H1 (cell line): ENCODE measurements at regions not wholly inside any gene's neighbourhood (a gene's known extent, or its start where the extent isn't known, plus 50 kb on each side); places are given as distances from the start of the nearest gene placed in this dataset.

Source experiments
- CTCF ChIA-PET: fragments of 300-600 bp; sonication (Branson Sonifier 250); formaldehyde crosslinking; loops from one replicate; lab custom pipeline; 2021; ENCODE audit not compliant: partially characterized antibody; lab: Charles Lee
- POLR2A ChIA-PET: fragments of 300-600 bp; sonication (Branson Sonifier 250); formaldehyde crosslinking; loops from one replicate; lab custom pipeline; 2021; ENCODE audit warnings: inconsistent platforms; ENCODE audit not compliant: partially characterized antibody; lab: Charles Lee
- DNase-seq, 2 experiments: peaks; one replicate each; pipeline versions ENCODE4 v3.0.0 to v3.0.0-alpha.2; 2010 to 2022; ENCODE audit warnings: low spot score in 2 of 2, low read depth in 1 of 2, mixed read lengths in 1 of 2
- FAIRE-seq: peaks from 2 replicates; lab custom pipeline; 2011; peaks lifted over from hg19 to GRCh38; lab: Jason Lieb, UNC
- H2AFZ ChIP-seq: 2 replicates; pipeline ENCODE4 v1.8.1; 2012; ENCODE audit warnings: low read length, inconsistent platforms
- H2AK5ac ChIP-seq: 2 replicates; pipeline ENCODE4 v1.6.1; 2013; ENCODE audit warnings: low read depth, low read length
- H2BK120ac ChIP-seq: replicated peaks from 2 replicates; pipeline ENCODE3; 2013; ENCODE audit warnings: low read depth, low read length, inconsistent platforms
- H2BK12ac ChIP-seq: 2 replicates; pipeline ENCODE4 v1.6.1; 2013; ENCODE audit warnings: low read depth, low read length
- H2BK15ac ChIP-seq: 2 replicates; pipeline ENCODE4 v1.6.1; 2013; ENCODE audit warnings: low read length
- H2BK20ac ChIP-seq: 2 replicates; pipeline ENCODE4 v1.6.1; 2013; ENCODE audit warnings: low read length
- H2BK5ac ChIP-seq: 2 replicates; pipeline ENCODE4 v1.6.1; 2013; ENCODE audit warnings: low read depth, low read length
- H3K14ac ChIP-seq: 2 replicates; pipeline ENCODE4 v1.6.1; 2013; ENCODE audit warnings: inconsistent platforms; ENCODE audit not compliant: insufficient read length
- H3K18ac ChIP-seq: 2 replicates; pipeline ENCODE4 v1.6.1; 2013; ENCODE audit warnings: low read length; ENCODE audit errors: extremely low read depth
- H3K23ac ChIP-seq: 2 replicates; pipeline ENCODE4 v1.6.1; 2013; ENCODE audit warnings: inconsistent platforms; ENCODE audit not compliant: insufficient read length
- H3K23me2 ChIP-seq: 2 replicates; pipeline ENCODE4 v1.6.1; 2013; ENCODE audit warnings: low read depth, low read length
- H3K27ac ChIP-seq: 2 replicates; pipeline ENCODE4 v1.6.1; 2011; ENCODE audit warnings: low read depth, low read length, inconsistent platforms
- H3K27me3 ChIP-seq, 4 experiments: replicated peaks in 1 of 4; 1 replicate in 1 of 4; 2 replicates in 3 of 4; pipeline versions ENCODE4 v1.6.1 to v1.8.1; 2011 to 2013; ENCODE audit warnings: low read length in 3 of 4, mild to moderate bottlenecking in 3 of 4, inconsistent platforms in 2 of 4, mixed read lengths in 2 of 4, moderate library complexity in 1 of 4; ENCODE audit not compliant: control insufficient read depth in 3 of 4, insufficient read depth in 3 of 4; ENCODE audit errors: extremely low read depth in 1 of 4
- H3K36me3 ChIP-seq, 4 experiments: 2 replicates each; pipeline versions ENCODE4 v1.6.1 to v1.8.1; 2011 to 2013; ENCODE audit warnings: mild to moderate bottlenecking in 4 of 4, low read length in 3 of 4, moderate library complexity in 2 of 4, control low read depth in 1 of 4, inconsistent platforms in 1 of 4; ENCODE audit not compliant: insufficient read depth in 4 of 4, control insufficient read depth in 2 of 4
- H3K4ac ChIP-seq: replicated peaks from 2 replicates; pipeline ENCODE3; 2013; ENCODE audit warnings: low read length, low read depth, mixed read lengths, inconsistent platforms; ENCODE audit not compliant: insufficient read length
- H3K4me1 ChIP-seq, 4 experiments: replicated peaks in 1 of 4; 1 replicate in 1 of 4; 2 replicates in 3 of 4; pipeline versions ENCODE4 v1.6.1 to v1.8.1; 2011 to 2013; ENCODE audit warnings: low read length in 3 of 4, inconsistent platforms in 2 of 4, mixed read lengths in 1 of 4; ENCODE audit not compliant: insufficient read depth in 4 of 4, control insufficient read depth in 3 of 4
- H3K4me2 ChIP-seq, 2 experiments: 2 replicates each; pipeline versions ENCODE4 v1.6.1 to v1.8.1; 2011 to 2013; ENCODE audit warnings: low read depth in 2 of 2, low read length in 2 of 2, control low read depth in 1 of 2, inconsistent platforms in 1 of 2, mild to moderate bottlenecking in 1 of 2; ENCODE audit not compliant: insufficient read depth in 1 of 2
- H3K4me3 ChIP-seq, 4 experiments: fragments of 200-600, 300-600 bp in 1 of 4; sonication (generic), shearing (Covaris generic), sonication (Bioruptor Twin) in 1 of 4; 2 replicates each; pipeline versions ENCODE4 v1.5.1 to v1.8.1; 2011 to 2016; ENCODE audit warnings: low read length in 4 of 4, low read depth in 3 of 4, control low read depth in 2 of 4, inconsistent platforms in 2 of 4, mild to moderate bottlenecking in 2 of 4, mixed read lengths in 1 of 4, moderate library complexity in 1 of 4; ENCODE audit not compliant: insufficient read depth in 2 of 4; ENCODE audit errors: extremely low read depth in 1 of 4
- H3K56ac ChIP-seq: replicated peaks from 2 replicates; pipeline ENCODE3; 2013; ENCODE audit warnings: low read depth, mild to moderate bottlenecking, mixed read lengths, low read length, inconsistent platforms; ENCODE audit not compliant: insufficient read length
- H3K79me1 ChIP-seq: 2 replicates; pipeline ENCODE4 v1.6.1; 2013; ENCODE audit warnings: low read depth, low read length, control low read depth
- H3K79me2 ChIP-seq, 2 experiments: 2 replicates each; pipeline versions ENCODE4 v1.6.1 to v1.8.1; 2012 to 2013; ENCODE audit warnings: low read length in 2 of 2, mild to moderate bottlenecking in 2 of 2, inconsistent platforms in 1 of 2; ENCODE audit not compliant: insufficient read depth in 2 of 2, control insufficient read depth in 1 of 2
- H3K9ac ChIP-seq, 4 experiments: replicated peaks in 1 of 4; 1 replicate in 1 of 4; 2 replicates in 3 of 4; pipeline versions ENCODE4 v1.6.1 to v1.8.1; 2011 to 2013; ENCODE audit warnings: low read depth in 3 of 4, low read length in 3 of 4, control low read depth in 2 of 4, mild to moderate bottlenecking in 2 of 4, moderate library complexity in 2 of 4, inconsistent platforms in 1 of 4; ENCODE audit errors: extremely low read depth in 1 of 4
- H3K9me3 ChIP-seq, 2 experiments: 2 replicates each; pipeline versions ENCODE4 v1.6.1 to v1.8.1; 2012 to 2013; ENCODE audit warnings: mild to moderate bottlenecking in 2 of 2, moderate library complexity in 2 of 2, control low read depth in 1 of 2, inconsistent platforms in 1 of 2, low read depth in 1 of 2, low read length in 1 of 2, mixed read lengths in 1 of 2; ENCODE audit not compliant: insufficient read depth in 2 of 2
- H4K20me1 ChIP-seq, 2 experiments: replicated peaks in 1 of 2; 2 replicates each; pipeline versions ENCODE3 to v1.8.1; 2011 to 2013; ENCODE audit warnings: inconsistent platforms in 2 of 2, low read length in 2 of 2, mild to moderate bottlenecking in 1 of 2; ENCODE audit not compliant: insufficient read depth in 2 of 2, control insufficient read depth in 1 of 2
- H4K5ac ChIP-seq: 2 replicates; pipeline ENCODE4 v1.6.1; 2013; ENCODE audit warnings: low read length, low read depth, mixed read lengths, inconsistent platforms; ENCODE audit not compliant: insufficient read length
- H4K8ac ChIP-seq: 2 replicates; pipeline ENCODE4 v1.8.0; 2013; ENCODE audit warnings: mild to moderate bottlenecking, moderate library complexity, low read length, inconsistent platforms; ENCODE audit not compliant: insufficient read depth; ENCODE audit errors: extremely low read depth
- H4K91ac ChIP-seq: replicated peaks from 2 replicates; pipeline ENCODE3; 2013; ENCODE audit warnings: low read length, mixed read lengths, inconsistent platforms; ENCODE audit not compliant: insufficient read length
- CHD2 ChIP-seq: IDR thresholded peaks from 2 replicates; pipeline ENCODE4 v1.6.1; 2012; ENCODE audit warnings: low read length, improper control_type of control experiment
- CREB1 ChIP-seq: IDR thresholded peaks from 2 replicates; pipeline ENCODE4 v1.6.1; 2012; ENCODE audit warnings: inconsistent platforms
- GTF2F1 ChIP-seq: IDR thresholded peaks from 2 replicates; pipeline ENCODE4 v1.6.1; 2012; ENCODE audit warnings: low read depth, low read length, improper control_type of control experiment, borderline replicate concordance
- JUN ChIP-seq: IDR thresholded peaks from 2 replicates; pipeline ENCODE4 v1.6.1; 2011; ENCODE audit warnings: low read depth, mild to moderate bottlenecking, improper control_type of control experiment, low read length
- KDM5A ChIP-seq: fragments of 200-600 bp; IDR thresholded peaks from 2 replicates; pipeline ENCODE4 v1.7.1; 2012; ENCODE audit warnings: mild to moderate bottlenecking, low read length, inconsistent platforms, mixed read lengths
- NANOG ChIP-seq: IDR thresholded peaks from 2 replicates; pipeline ENCODE4 v1.6.1; 2011; ENCODE audit warnings: low read length, low read depth, mild to moderate bottlenecking, inconsistent platforms; ENCODE audit not compliant: insufficient read depth, poor library complexity, severe bottlenecking
- NRF1 ChIP-seq: IDR thresholded peaks from 2 replicates; pipeline ENCODE4 v1.6.1; 2011; ENCODE audit warnings: mild to moderate bottlenecking, low read depth, low read length, improper control_type of control experiment
- RFX5 ChIP-seq: IDR thresholded peaks from 2 replicates; pipeline ENCODE4 v1.6.1; 2011; ENCODE audit warnings: low read depth, low read length, improper control_type of control experiment, borderline replicate concordance
- RXRA ChIP-seq: IDR thresholded peaks from 2 replicates; pipeline ENCODE4 v1.6.1; 2011; ENCODE audit warnings: low read depth, mild to moderate bottlenecking, low read length, moderate library complexity; ENCODE audit not compliant: insufficient read depth
- TAF1 ChIP-seq: IDR thresholded peaks from 2 replicates; pipeline ENCODE4 v1.6.1; 2011; ENCODE audit warnings: mild to moderate bottlenecking, low read depth, low read length
- WGBS, 2 experiments: shearing (Covaris generic) in 1 of 2; methylation state at CpG; one replicate each; pipeline versions ENCODE4 v1.1.6 to v1.1.7; 2013 to 2015; ENCODE audit warnings: low lambda C conversion rate in 2 of 2, mixed read lengths in 2 of 2, inconsistent platforms in 1 of 2, low coverage in 1 of 2, missing lambda C conversion rate in 1 of 2; ENCODE audit not compliant: insufficient replicate concordance in 2 of 2, insufficient coverage in 1 of 2, insufficient read length in 1 of 2; ENCODE audit errors: extremely low coverage in 1 of 2, missing lambda C conversion rate in 1 of 2; 5-methylcytosine and 5-hydroxymethylcytosine counted together
- TF ChIP-seq, protein P1 (sequence below): IDR thresholded peaks from 2 replicates; pipeline ENCODE4 v1.6.1; 2012; ENCODE audit warnings: inconsistent platforms
- TF ChIP-seq, protein P2 (sequence below): IDR thresholded peaks from 2 replicates; pipeline ENCODE4 v1.6.1; 2012; ENCODE audit warnings: inconsistent platforms

DNA sequence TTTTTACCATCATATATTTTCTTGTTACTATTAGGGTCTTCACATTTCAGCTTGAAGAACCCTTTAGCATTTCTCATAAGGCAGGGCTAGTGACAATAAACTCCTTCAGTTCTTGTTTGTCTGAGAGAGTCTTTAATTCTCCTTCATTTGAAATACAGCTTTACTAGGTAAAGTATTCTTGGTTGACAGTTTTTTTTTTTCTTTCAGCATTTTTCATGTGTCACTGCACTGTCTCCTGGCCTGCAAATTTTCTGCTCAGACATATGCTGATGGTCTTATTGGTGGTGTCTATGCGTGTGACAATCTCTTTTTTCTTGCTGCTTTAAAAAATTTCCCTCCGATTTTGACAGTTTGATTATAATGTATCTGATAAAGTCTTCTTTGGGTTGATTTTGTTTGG lies 399.9 kb downstream of the SH3GL2 start:
- Histone ChIP-seq H3K79me1 (no peaks in the 10 kb centered on the region), H4K91ac (no peak overlapping the region), H2BK12ac (no peak overlapping the region), H2BK15ac (no peak overlapping the region), H3K23me2 (no peaks in the 10 kb centered on the region), H3K14ac (no peak overlapping the region), H3K56ac (no peak overlapping the region), H2AK5ac (no peak overlapping the region)
- CTCF ChIA-PET = no interaction called here
- POLR2A ChIA-PET = no interaction called here
- DNase-seq = no peak
- TF ChIP-seq NRF1 (no peak), GTF2F1 (no peak), TAF1 (no peak), CHD2 (no peak), NANOG (no peak), JUN (no peak), KDM5A (no peak), RXRA (no peak), CREB1 (no peak), RFX5 (no peak)
- TF ChIP-seq, protein P1, sequence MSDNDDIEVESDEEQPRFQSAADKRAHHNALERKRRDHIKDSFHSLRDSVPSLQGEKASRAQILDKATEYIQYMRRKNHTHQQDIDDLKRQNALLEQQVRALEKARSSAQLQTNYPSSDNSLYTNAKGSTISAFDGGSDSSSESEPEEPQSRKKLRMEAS = no peak
- TF ChIP-seq, protein P2, sequence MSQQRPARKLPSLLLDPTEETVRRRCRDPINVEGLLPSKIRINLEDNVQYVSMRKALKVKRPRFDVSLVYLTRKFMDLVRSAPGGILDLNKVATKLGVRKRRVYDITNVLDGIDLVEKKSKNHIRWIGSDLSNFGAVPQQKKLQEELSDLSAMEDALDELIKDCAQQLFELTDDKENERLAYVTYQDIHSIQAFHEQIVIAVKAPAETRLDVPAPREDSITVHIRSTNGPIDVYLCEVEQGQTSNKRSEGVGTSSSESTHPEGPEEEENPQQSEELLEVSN = no peak
- TF ChIP-seq, all 59 proteins: peak for 0
- H3K23ac ChIP-seq = no peak overlapping the region
- H4K20me1 ChIP-seq = no peaks in the 10 kb centered on the region
- no peaks in the 10 kb centered on the region for H3K79me2 ChIP-seq
- no peak for FAIRE-seq
- no peak overlapping the region for H2BK5ac ChIP-seq
- no peak overlapping the region for H3K4me3 ChIP-seq
- no peaks in the 10 kb centered on the region for H3K27me3 ChIP-seq
- H3K9me3 ChIP-seq = peaks cover 0 to 7% of the 10 kb centered on the region in 2 experiments; a peak in 1 of 4 replicates
- 91% methylated on average over 2 of the region's 2 CpGs; no CpG with 5 or more reads in 1 of the 2 experiments for WGBS, 2 experiments
- H3K4me1 ChIP-seq = no peaks in the 10 kb centered on the region
- H3K36me3 ChIP-seq = no peaks in the 10 kb centered on the region
- H3K18ac ChIP-seq = no peak overlapping the region
- no peak overlapping the region for H2BK20ac ChIP-seq
- H3K4me2 ChIP-seq = no peak overlapping the region
- H2AFZ ChIP-seq = no peak overlapping the region
- no peak overlapping the region for H3K27ac ChIP-seq
- H3K9ac ChIP-seq = no peak overlapping the region
- no peak overlapping the region for H2BK120ac ChIP-seq
- no peak overlapping the region for H4K8ac ChIP-seq
- no peak overlapping the region for H3K4ac ChIP-seq
- H4K5ac ChIP-seq = no peak overlapping the region
